Stomach smooth muscle (tissue), 2 donors: ENCODE measurements at regions not wholly inside any gene's neighbourhood (a gene's known extent, or its start where the extent isn't known, plus 50 kb on each side); places are given as distances from the start of the nearest gene placed in this dataset.
"Not testable (repeated sequence)": the region's sequence is repeated elsewhere in the genome, so short reads cannot be mapped to it uniquely, and the experiment has no call there.

ENCODE experiments used
- H3K27ac ChIP-seq: one replicate; pipeline ENCODE4 v1.7.0; 2013; ENCODE audit warnings: mild to moderate bottlenecking, low read length, inconsistent platforms
- H3K27me3 ChIP-seq, 2 donors: one replicate each; pipeline ENCODE4 v1.7.0; 2013; ENCODE audit warnings: low read length in 2 of 2; ENCODE audit not compliant: insufficient read depth in 2 of 2, control insufficient read depth in 1 of 2
- H3K36me3 ChIP-seq, 2 donors: one replicate each; pipeline ENCODE4 v1.7.0; 2013; ENCODE audit warnings: low read length in 2 of 2; ENCODE audit not compliant: control insufficient read depth in 2 of 2, insufficient read depth in 2 of 2
- H3K4me1 ChIP-seq: one replicate; pipeline ENCODE4 v1.7.0; 2013; ENCODE audit warnings: low read length; ENCODE audit not compliant: control insufficient read depth, insufficient read depth
- H3K4me3 ChIP-seq, 2 donors: one replicate each; pipeline ENCODE4 v1.7.0; 2013; ENCODE audit warnings: low read length in 2 of 2
- H3K9ac ChIP-seq, 2 donors: one replicate each; pipeline ENCODE4 v1.7.0; 2013; ENCODE audit warnings: low read length in 2 of 2, mild to moderate bottlenecking in 1 of 2
- H3K9me3 ChIP-seq, 2 donors: one replicate each; pipeline ENCODE4 v1.7.0; 2013; ENCODE audit warnings: low read length in 2 of 2; ENCODE audit not compliant: control insufficient read depth in 2 of 2
- donor health status: healthy.
- donor health status: Pancreatic carcinoma.

GRCh38 chr18:51573886-51574285 is 376.4 kb upstream of the MEX3C start:
- not testable (repeated sequence) for H3K27me3 ChIP-seq, H3K4me1 ChIP-seq, H3K9ac ChIP-seq, H3K4me3 ChIP-seq, H3K9me3 ChIP-seq, H3K36me3 ChIP-seq, H3K27ac ChIP-seq

GRCh38 chr18:51575171-51575570 is 377.7 kb upstream of the MEX3C start:
- Histone ChIP-seq H3K27me3 (no peaks in the 10 kb centered on the region), H3K36me3 (no peaks in the 10 kb centered on the region), H3K4me1 (no peaks in the 10 kb centered on the region), H3K9ac (no peak overlapping the region), H3K27ac (no peak overlapping the region), H3K4me3 (no peak overlapping the region), H3K9me3 (peaks cover 3 to 9% of the 10 kb centered on the region in 2 donors)

- no peak overlapping the region for H3K27ac ChIP-seq
These were observed 381.0 kb upstream of the MEX3C start for GRCh38 chr18:51578406-51578980.

GRCh38 chr18:51580580-51580979 is 383.1 kb upstream of the MEX3C start:
- H3K4me3 ChIP-seq = no peak overlapping the region
- H3K36me3 ChIP-seq = no peaks in the 10 kb centered on the region
- H3K4me1 ChIP-seq = no peaks in the 10 kb centered on the region
- H3K27me3 ChIP-seq = no peaks in the 10 kb centered on the region
- H3K27ac ChIP-seq = no peak overlapping the region
- peaks cover 3 to 9% of the 10 kb centered on the region in 2 donors for H3K9me3 ChIP-seq
- H3K9ac ChIP-seq = no peak overlapping the region

More at GRCh38 chr18:51578406-51578980, 381.0 kb upstream of the MEX3C start:
- peaks cover 3 to 9% of the 10 kb centered on the region in 2 donors for H3K9me3 ChIP-seq
- H3K4me1 ChIP-seq = no peaks in the 10 kb centered on the region
- H3K4me3 ChIP-seq = no peak overlapping the region
- no peak overlapping the region for H3K9ac ChIP-seq
- no peaks in the 10 kb centered on the region for H3K27me3 ChIP-seq
- H3K36me3 ChIP-seq = no peaks in the 10 kb centered on the region

DNA sequence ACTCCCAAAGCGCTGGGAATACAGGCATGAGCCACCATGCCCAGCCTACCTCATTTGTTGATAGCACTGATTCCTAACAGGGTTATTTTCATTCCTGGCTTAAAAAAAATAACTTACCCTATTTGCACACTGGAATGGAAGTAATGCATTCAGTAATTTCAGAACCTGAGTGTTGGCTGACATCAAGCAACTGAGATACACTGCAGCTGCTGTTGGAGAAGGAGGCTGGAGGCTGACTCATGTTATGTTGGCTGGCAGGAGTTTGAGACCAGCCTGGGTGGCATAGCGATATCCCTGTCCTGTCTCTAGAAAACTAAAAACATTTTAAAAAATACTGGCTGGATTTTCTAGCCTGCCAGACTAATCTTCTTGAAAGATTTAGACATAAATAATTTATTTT is 385.1 kb upstream of the MEX3C start:
- Histone ChIP-seq H3K9me3 (peaks cover 3% of the 10 kb centered on the region in 2 donors), H3K36me3 (no peaks in the 10 kb centered on the region), H3K27ac (no peak overlapping the region), H3K4me3 (no peak overlapping the region), H3K4me1 (no peaks in the 10 kb centered on the region), H3K27me3 (no peaks in the 10 kb centered on the region), H3K9ac (no peak overlapping the region)

DNA sequence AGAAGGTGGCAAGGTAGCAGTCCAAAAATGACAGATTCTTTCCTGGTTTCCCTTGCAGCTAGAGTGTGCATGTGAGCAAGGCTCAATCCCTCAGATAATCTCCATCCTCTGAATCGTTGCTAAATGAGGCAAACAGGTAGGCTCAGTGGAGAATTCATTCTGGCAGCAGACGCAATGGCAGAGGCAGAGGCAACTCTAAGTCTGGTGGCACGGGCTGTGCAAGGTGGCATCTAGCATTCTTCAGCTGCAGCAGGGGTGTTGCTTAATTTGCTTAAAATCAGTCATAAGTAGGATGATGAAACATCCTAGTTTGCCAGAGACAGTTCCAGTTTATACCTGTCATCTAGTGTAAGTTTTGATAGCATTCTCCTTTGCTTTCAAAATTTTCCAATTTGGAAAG is 391.1 kb upstream of the MEX3C start:
- no peaks in the 10 kb centered on the region for H3K36me3 ChIP-seq
- H3K27me3 ChIP-seq = no peaks in the 10 kb centered on the region
- no peaks in the 10 kb centered on the region for H3K4me1 ChIP-seq
- no peak overlapping the region for H3K27ac ChIP-seq
- no peak overlapping the region for H3K4me3 ChIP-seq
- no peak overlapping the region for H3K9ac ChIP-seq
- H3K9me3 ChIP-seq = no peaks in the 10 kb centered on the region

DNA sequence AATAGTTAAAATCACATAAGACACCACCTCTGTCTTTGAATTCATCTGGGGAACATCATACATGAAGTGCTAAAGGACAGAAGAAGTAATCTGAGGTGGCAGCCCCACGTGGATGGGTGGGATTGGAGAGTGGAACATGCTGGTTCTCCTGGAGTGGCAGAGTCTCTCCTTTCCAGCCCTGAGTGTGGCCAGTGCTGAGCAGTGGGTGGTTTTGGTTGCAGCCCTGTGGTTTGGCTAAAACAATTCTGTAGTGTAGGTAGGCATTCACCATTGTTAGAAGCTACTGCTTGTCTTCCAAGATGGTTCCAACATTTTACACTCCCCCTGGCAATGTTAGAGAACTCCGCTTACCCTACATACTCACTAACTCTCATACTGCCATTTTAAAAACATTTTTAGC is 396.4 kb upstream of the MEX3C start:
- no peak overlapping the region for H3K4me3 ChIP-seq
- H3K36me3 ChIP-seq = no peaks in the 10 kb centered on the region
- no peaks in the 10 kb centered on the region for H3K9me3 ChIP-seq
- H3K27me3 ChIP-seq = no peaks in the 10 kb centered on the region
- H3K4me1 ChIP-seq = no peaks in the 10 kb centered on the region
- H3K9ac ChIP-seq = no peak overlapping the region
- H3K27ac ChIP-seq = no peak overlapping the region

- H3K27me3 ChIP-seq = no peaks in the 10 kb centered on the region
- no peaks in the 10 kb centered on the region for H3K9me3 ChIP-seq
- no peak overlapping the region for H3K27ac ChIP-seq
- H3K4me3 ChIP-seq = no peak overlapping the region
- no peaks in the 10 kb centered on the region for H3K36me3 ChIP-seq
- H3K4me1 ChIP-seq = no peaks in the 10 kb centered on the region
- H3K9ac ChIP-seq = no peak overlapping the region
These were observed 405.6 kb upstream of the MEX3C start for GRCh38 chr18:51603111-51603510.

- Histone ChIP-seq H3K4me1 (no peaks in the 10 kb centered on the region), H3K4me3 (no peak overlapping the region)
These were observed 406.1 kb upstream of the MEX3C start for GRCh38 chr18:51603551-51603950.

DNA sequence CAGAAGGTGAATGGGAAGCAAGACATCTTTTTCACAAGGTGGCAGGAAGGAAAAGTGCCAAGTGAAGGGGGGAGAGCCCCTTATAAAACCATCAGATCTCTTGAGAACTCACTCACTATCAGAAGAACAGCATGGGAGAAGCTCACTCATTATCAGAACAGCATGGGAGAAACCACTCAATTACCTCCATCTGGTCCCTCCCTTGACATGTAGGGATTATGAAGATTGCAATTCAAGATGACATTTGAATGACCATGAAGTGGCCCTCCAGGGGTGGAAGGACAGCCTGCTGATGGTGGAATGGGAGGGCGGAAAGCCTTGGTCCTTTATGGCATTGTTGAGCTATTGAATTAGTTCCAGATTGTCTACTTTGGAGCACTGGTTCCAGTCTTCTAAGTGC is 413.0 kb upstream of the MEX3C start:
- peaks cover 5% of the 10 kb centered on the region for H3K4me1 ChIP-seq
- no peaks in the 10 kb centered on the region for H3K27me3 ChIP-seq
- no peak overlapping the region for H3K4me3 ChIP-seq
- H3K36me3 ChIP-seq = no peaks in the 10 kb centered on the region
- no peak overlapping the region for H3K9ac ChIP-seq
- H3K9me3 ChIP-seq = no peaks in the 10 kb centered on the region
- no peak overlapping the region for H3K27ac ChIP-seq

More at GRCh38 chr18:51603551-51603950, 406.1 kb upstream of the MEX3C start:
- Histone ChIP-seq H3K36me3 (no peaks in the 10 kb centered on the region), H3K9ac (no peak overlapping the region), H3K9me3 (no peaks in the 10 kb centered on the region), H3K27me3 (no peaks in the 10 kb centered on the region), H3K27ac (no peak overlapping the region)

GRCh38 chr18:51611326-51611725 is 413.8 kb upstream of the MEX3C start:
- H3K36me3 ChIP-seq = no peaks in the 10 kb centered on the region
- no peaks in the 10 kb centered on the region for H3K9me3 ChIP-seq
- peaks cover 5% of the 10 kb centered on the region for H3K4me1 ChIP-seq
- H3K9ac ChIP-seq = no peak overlapping the region
- H3K27me3 ChIP-seq = no peaks in the 10 kb centered on the region
- H3K27ac ChIP-seq = no peak overlapping the region
- no peak overlapping the region for H3K4me3 ChIP-seq
